Colonic mucosa (tissue), 4 donors: ENCODE measurements at regions not wholly inside any gene's neighbourhood (a gene's known extent, or its start where the extent isn't known, plus 50 kb on each side); places are given as distances from the start of the nearest gene placed in this dataset.
A peak's percentile ranks its signal among the peaks of the same experiment; 100 is the strongest.

Source experiments
- DNase-seq: peaks from one replicate; pipeline ENCODE4 v3.0.0-alpha.2; 2020
- H3K27ac ChIP-seq: fragments of 200-600 bp; one replicate; pipeline ENCODE4 v1.8.0; 2021
- H3K27me3 ChIP-seq: fragments of 200-600 bp; one replicate; pipeline ENCODE4 v1.8.0; 2021
- H3K36me3 ChIP-seq: fragments of 200-600 bp; one replicate; pipeline ENCODE4 v1.8.0; 2021
- H3K4me1 ChIP-seq: fragments of 200-600 bp; one replicate; pipeline ENCODE4 v1.8.0; 2021; ENCODE audit warnings: mild to moderate bottlenecking
- H3K4me3 ChIP-seq: fragments of 200-600 bp; one replicate; pipeline ENCODE4 v1.8.0; 2021
- H3K9ac ChIP-seq, 2 donors: one replicate each; pipeline ENCODE4 v1.7.0; 2013; ENCODE audit warnings: control low read depth in 2 of 2, low read depth in 2 of 2, low read length in 2 of 2
- H3K9me3 ChIP-seq: fragments of 200-600 bp; one replicate; pipeline ENCODE4 v1.8.0; 2021
- intact Hi-C: fragments of 100-400 bp; cut with DNase I; formaldehyde crosslinking; loops from one replicate; pipeline ENCODE4 v1.14.1; 2022
- TF ChIP-seq, protein P1 (sequence below): fragments of 200-600 bp; IDR thresholded peaks from one replicate; pipeline ENCODE4 v1.8.0; 2022; ENCODE audit warnings: antibody characterized with exemption, mild to moderate bottlenecking
- donor health status: healthy.
- donor health status: DM: no; HTN: no; CAD: no.
- donor health status: DM: no; HTN: no; CAD: no.

DNA sequence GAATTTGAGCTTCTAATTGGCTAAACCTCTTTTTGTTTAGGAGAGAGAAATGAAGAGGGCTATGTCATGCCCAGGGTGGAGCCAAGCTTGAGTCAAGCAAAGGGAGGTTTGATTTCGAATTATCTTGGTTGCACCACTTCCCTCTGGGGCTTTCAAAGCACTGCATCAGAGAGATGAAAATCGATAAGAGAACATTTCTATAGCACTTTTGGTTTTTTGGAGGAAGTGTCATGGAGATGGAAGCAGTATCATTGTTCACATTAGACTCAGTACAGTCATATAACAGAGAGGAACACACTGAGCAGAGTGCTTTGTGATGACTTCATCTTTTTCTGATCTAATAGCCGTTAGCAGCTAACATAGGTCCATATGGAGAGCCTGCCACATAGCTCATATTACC lies 120.3 kb upstream of the UXS1 start:
- TF ChIP-seq, protein P1, sequence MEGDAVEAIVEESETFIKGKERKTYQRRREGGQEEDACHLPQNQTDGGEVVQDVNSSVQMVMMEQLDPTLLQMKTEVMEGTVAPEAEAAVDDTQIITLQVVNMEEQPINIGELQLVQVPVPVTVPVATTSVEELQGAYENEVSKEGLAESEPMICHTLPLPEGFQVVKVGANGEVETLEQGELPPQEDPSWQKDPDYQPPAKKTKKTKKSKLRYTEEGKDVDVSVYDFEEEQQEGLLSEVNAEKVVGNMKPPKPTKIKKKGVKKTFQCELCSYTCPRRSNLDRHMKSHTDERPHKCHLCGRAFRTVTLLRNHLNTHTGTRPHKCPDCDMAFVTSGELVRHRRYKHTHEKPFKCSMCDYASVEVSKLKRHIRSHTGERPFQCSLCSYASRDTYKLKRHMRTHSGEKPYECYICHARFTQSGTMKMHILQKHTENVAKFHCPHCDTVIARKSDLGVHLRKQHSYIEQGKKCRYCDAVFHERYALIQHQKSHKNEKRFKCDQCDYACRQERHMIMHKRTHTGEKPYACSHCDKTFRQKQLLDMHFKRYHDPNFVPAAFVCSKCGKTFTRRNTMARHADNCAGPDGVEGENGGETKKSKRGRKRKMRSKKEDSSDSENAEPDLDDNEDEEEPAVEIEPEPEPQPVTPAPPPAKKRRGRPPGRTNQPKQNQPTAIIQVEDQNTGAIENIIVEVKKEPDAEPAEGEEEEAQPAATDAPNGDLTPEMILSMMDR: no peak
- no peaks in the 10 kb centered on the region for H3K27me3 ChIP-seq
- intact Hi-C loops: no loop called here
- no peak overlapping the region for H3K27ac ChIP-seq
- H3K4me3 ChIP-seq: no peak overlapping the region
- no peaks in the 10 kb centered on the region for H3K9me3 ChIP-seq
- no peak overlapping the region for H3K9ac ChIP-seq
- H3K36me3 ChIP-seq: no peaks in the 10 kb centered on the region
- no peaks in the 10 kb centered on the region for H3K4me1 ChIP-seq
- no peak for DNase-seq

DNA sequence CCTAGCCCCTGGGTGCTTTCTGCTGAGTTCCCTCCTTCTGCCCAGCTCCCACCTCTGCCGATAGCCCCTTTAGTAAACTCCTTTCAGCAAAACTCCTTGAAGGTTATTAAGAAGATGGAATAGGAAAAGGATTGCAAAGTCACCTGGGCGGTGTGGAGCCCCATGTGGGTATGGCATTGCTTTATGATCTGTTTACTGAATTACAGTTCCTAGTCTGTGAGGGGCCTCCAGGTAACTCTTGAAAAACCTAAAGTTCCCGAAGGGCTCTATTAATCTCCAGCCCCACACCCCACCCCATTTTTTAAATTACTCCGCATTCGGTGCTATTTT lies 116.9 kb upstream of the UXS1 start:
- Histone ChIP-seq H3K27ac (no peak overlapping the region), H3K9me3 (no peaks in the 10 kb centered on the region), H3K4me1 (no peaks in the 10 kb centered on the region), H3K4me3 (no peak overlapping the region), H3K36me3 (no peaks in the 10 kb centered on the region), H3K27me3 (no peaks in the 10 kb centered on the region), H3K9ac (no peak overlapping the region)
- intact Hi-C loops: no loop called here
- no peak for DNase-seq
- TF ChIP-seq, protein P1: no peak

DNA sequence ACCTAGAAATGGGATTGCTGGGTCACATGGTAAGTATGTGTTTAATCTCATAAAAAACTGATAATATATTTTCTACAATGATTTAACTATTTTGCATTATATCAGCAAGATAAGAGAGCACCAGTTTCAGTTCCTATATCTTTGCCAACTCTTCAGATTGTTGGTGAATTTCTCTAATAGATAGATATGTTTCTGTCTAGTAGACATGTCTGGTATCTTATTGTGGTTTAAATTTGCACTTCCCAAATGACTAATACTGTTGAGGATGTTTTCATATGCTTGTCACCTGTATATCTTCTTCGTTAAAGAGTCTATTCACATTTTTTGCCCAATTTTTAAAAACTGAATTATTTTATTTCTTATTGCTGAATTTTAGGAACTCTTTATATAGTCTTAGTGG lies 113.8 kb upstream of the UXS1 start:
- H3K27me3 ChIP-seq: no peaks in the 10 kb centered on the region
- H3K9me3 ChIP-seq: no peaks in the 10 kb centered on the region
- no peaks in the 10 kb centered on the region for H3K36me3 ChIP-seq
- intact Hi-C loops: no loop called here
- no peaks in the 10 kb centered on the region for H3K4me1 ChIP-seq
- no peak for DNase-seq
- TF ChIP-seq, protein P1: no peak
- H3K9ac ChIP-seq: no peak overlapping the region
- H3K27ac ChIP-seq: no peak overlapping the region
- H3K4me3 ChIP-seq: no peak overlapping the region

DNA sequence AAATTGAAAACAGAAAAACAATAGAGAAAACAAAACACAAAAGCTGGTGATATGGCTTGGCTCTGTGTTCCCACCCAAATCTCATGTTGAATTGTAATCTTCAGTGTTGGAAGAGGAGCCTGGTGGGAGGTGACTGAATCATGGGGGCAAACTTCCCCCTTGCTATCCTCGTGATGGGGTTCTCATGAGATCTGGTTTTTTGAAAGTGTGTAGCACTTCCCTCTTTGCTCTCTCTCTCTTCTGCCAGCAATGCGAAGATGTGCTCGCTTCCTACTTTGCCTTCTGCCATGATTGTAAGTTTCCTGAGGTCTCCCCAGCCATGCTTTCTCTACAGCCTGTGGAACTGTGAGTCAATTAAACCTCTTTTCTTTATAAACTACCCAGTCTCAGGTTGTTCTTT lies 112.3 kb upstream of the UXS1 start:
- Histone ChIP-seq H3K9me3 (no peaks in the 10 kb centered on the region), H3K27ac (no peak overlapping the region), H3K36me3 (no peaks in the 10 kb centered on the region), H3K4me3 (no peak overlapping the region), H3K27me3 (no peaks in the 10 kb centered on the region), H3K4me1 (no peaks in the 10 kb centered on the region), H3K9ac (no peak overlapping the region)
- no peak for DNase-seq
- intact Hi-C loops: no loop called here
- TF ChIP-seq, protein P1: no peak

DNA sequence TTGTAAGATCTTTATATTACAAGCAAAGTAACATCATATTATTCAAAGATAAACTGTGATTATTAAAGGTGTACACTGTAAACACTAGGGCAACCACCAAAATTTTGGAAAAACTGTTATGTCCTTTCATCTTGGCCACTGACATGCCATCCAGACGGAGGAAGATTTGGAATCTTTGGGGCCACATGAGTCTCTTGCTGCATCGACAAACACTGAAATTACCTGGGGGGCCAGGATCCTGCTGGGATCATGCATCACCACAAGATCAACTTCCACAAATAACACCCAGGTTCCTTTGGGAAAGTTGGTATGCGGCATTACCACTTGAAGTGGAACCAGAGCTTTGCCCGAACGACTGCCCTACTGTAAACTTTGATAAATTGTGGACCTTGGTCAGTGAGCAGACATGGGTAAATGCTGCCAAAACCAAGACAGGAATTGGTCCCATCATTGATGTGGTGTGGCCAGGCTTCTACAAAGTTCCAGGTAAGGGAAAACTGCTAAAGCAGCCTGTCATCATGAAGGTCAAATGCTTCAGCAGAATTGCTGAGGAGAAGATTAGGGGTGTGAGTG lies 110.6 kb upstream of the UXS1 start:
- no peaks in the 10 kb centered on the region for H3K4me1 ChIP-seq
- TF ChIP-seq, protein P1: no peak
- no peaks in the 10 kb centered on the region for H3K36me3 ChIP-seq
- no peak overlapping the region for H3K27ac ChIP-seq
- intact Hi-C loops: no loop called here
- H3K4me3 ChIP-seq: no peak overlapping the region
- H3K9me3 ChIP-seq: no peaks in the 10 kb centered on the region
- H3K27me3 ChIP-seq: no peaks in the 10 kb centered on the region
- no peak for DNase-seq
- H3K9ac ChIP-seq: no peak overlapping the region

DNA sequence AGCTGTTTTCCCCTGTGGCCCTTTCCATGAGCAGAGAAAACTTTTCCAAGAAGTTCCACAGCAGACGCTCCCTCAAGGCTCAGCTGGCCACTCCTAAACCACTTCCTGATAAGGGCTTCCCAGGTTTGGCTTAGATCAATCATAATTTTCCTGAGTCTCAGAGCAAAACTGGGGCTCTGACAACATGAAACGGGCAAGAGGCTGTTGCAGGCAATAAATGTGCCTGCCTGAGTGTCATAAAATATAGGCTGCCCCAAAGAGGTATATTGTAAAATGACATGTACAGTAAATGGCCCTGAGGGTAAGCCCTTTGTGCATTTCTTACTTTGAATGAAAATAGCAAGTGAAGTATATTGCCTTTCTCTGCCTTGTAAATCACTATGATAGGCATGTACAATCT lies 105.6 kb upstream of the UXS1 start:
- TF ChIP-seq, protein P1: no peak
- Histone ChIP-seq H3K36me3 (no peaks in the 10 kb centered on the region), H3K4me1 (peaks cover 5% of the 10 kb centered on the region), H3K27me3 (no peaks in the 10 kb centered on the region), H3K27ac (peak overlapping the region; percentile 50), H3K9me3 (no peaks in the 10 kb centered on the region), H3K9ac (no peak overlapping the region), H3K4me3 (no peak overlapping the region)
- intact Hi-C loops: no loop called here
- DNase-seq: peak; percentile 32
